Activated CD8-positive, alpha-beta T cell treated with anti-CD3 and anti-CD28 coated beads for 36 hours (primary cell): ENCODE measurements at regions not wholly inside any gene's neighbourhood (a gene's known extent, or its start where the extent isn't known, plus 50 kb on each side); places are given as distances from the start of the nearest gene placed in this dataset.

ENCODE experiments used
- ATAC-seq: fragments of 200-7000 bp; cut with Tn5 transposase; one replicate; pipeline ENCODE4 v1.10.0; 2021; ENCODE audit warnings: mild to moderate bottlenecking, moderate library complexity
- CTCF ChIA-PET: fragments of 350-600 bp; sonication (Branson Sonifier 250); formaldehyde crosslinking; loops from one replicate; lab custom pipeline; 2021; ENCODE audit warnings: antibody characterized with exemption; lab: Charles Lee
- POLR2A ChIA-PET: fragments of 350-600 bp; sonication (Branson Sonifier 250); formaldehyde crosslinking; loops from one replicate; lab custom pipeline; 2021; ENCODE audit warnings: antibody characterized with exemption; lab: Charles Lee
- DNase-seq: peaks from one replicate; pipeline ENCODE4 v3.0.0-alpha.2; 2020
- H3K27ac Mint-ChIP-seq: one replicate; pipeline ENCODE4 v1.8.0; 2021; ENCODE audit warnings: mild to moderate bottlenecking, mixed read lengths
- H3K27me3 Mint-ChIP-seq: one replicate; pipeline ENCODE4 v1.8.0; 2021; ENCODE audit warnings: mixed read lengths
- H3K36me3 Mint-ChIP-seq: one replicate; pipeline ENCODE4 v1.8.0; 2021; ENCODE audit warnings: low read depth, mixed read lengths
- H3K4me1 Mint-ChIP-seq: one replicate; pipeline ENCODE4 v1.8.0; 2021; ENCODE audit warnings: low read depth, mixed read lengths
- H3K4me3 Mint-ChIP-seq: one replicate; pipeline ENCODE4 v1.8.0; 2021; ENCODE audit warnings: mild to moderate bottlenecking, moderate library complexity, mixed read lengths
- H3K9me3 Mint-ChIP-seq: one replicate; pipeline ENCODE4 v1.8.0; 2021; ENCODE audit warnings: mixed read lengths
- intact Hi-C: fragments of 100-400 bp; cut with micrococcal nuclease; formaldehyde crosslinking; loops from one replicate; pipeline ENCODE4 v1.10.0; 2022
- TF ChIP-seq, protein P1 (sequence below): fragments of 200-600 bp; IDR thresholded peaks from one replicate; pipeline ENCODE4 v1.8.0; 2022; ENCODE audit warnings: antibody characterized with exemption, mild to moderate bottlenecking

GRCh38 chr5:114780290-114780689 lies 389.4 kb downstream of the TRIM36 start:
- no peak for DNase-seq
- Mint-ChIP-seq H3K9me3 (peaks cover 2% of the 10 kb centered on the region), H3K36me3 (no peaks in the 10 kb centered on the region), H3K4me1 (no peaks in the 10 kb centered on the region), H3K4me3 (no peak overlapping the region), H3K27ac (no peak overlapping the region), H3K27me3 (no peaks in the 10 kb centered on the region)
- ATAC-seq = no peak
- CTCF ChIA-PET = interaction anchor here (0.6 kb wide), 1 partner anchor 877 kb away, joined by 3 read pairs; no protein-coding TSS in a partner anchor
- POLR2A ChIA-PET = no interaction called here
- TF ChIP-seq, protein P1, sequence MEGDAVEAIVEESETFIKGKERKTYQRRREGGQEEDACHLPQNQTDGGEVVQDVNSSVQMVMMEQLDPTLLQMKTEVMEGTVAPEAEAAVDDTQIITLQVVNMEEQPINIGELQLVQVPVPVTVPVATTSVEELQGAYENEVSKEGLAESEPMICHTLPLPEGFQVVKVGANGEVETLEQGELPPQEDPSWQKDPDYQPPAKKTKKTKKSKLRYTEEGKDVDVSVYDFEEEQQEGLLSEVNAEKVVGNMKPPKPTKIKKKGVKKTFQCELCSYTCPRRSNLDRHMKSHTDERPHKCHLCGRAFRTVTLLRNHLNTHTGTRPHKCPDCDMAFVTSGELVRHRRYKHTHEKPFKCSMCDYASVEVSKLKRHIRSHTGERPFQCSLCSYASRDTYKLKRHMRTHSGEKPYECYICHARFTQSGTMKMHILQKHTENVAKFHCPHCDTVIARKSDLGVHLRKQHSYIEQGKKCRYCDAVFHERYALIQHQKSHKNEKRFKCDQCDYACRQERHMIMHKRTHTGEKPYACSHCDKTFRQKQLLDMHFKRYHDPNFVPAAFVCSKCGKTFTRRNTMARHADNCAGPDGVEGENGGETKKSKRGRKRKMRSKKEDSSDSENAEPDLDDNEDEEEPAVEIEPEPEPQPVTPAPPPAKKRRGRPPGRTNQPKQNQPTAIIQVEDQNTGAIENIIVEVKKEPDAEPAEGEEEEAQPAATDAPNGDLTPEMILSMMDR = no peak
- intact Hi-C loops = no loop called here

- no peaks in the 10 kb centered on the region for H3K27me3 Mint-ChIP-seq
- H3K36me3 Mint-ChIP-seq = no peaks in the 10 kb centered on the region
- no peaks in the 10 kb centered on the region for H3K9me3 Mint-ChIP-seq
- no peak overlapping the region for H3K4me3 Mint-ChIP-seq
- no peak for DNase-seq
- no peaks in the 10 kb centered on the region for H3K4me1 Mint-ChIP-seq
- no peak for ATAC-seq
- POLR2A ChIA-PET = no interaction called here
- CTCF ChIA-PET = no interaction called here
- intact Hi-C loops = no loop called here
- TF ChIP-seq, protein P1 = no peak
- no peak overlapping the region for H3K27ac Mint-ChIP-seq
These were observed 382.5 kb downstream of the KCNN2 start for GRCh38 chr5:114744406-114744805.

GRCh38 chr5:114734238-114734637 lies 372.4 kb downstream of the KCNN2 start:
- no peak overlapping the region for H3K4me3 Mint-ChIP-seq
- TF ChIP-seq, protein P1 = no peak
- peaks cover 4% of the 10 kb centered on the region for H3K9me3 Mint-ChIP-seq
- no peaks in the 10 kb centered on the region for H3K27me3 Mint-ChIP-seq
- ChIA-PET CTCF (no interaction called here), POLR2A (no interaction called here)
- DNase-seq = no peak
- no peaks in the 10 kb centered on the region for H3K36me3 Mint-ChIP-seq
- ATAC-seq = no peak
- H3K27ac Mint-ChIP-seq = no peak overlapping the region
- H3K4me1 Mint-ChIP-seq = no peaks in the 10 kb centered on the region
- intact Hi-C loops = no loop called here

DNA sequence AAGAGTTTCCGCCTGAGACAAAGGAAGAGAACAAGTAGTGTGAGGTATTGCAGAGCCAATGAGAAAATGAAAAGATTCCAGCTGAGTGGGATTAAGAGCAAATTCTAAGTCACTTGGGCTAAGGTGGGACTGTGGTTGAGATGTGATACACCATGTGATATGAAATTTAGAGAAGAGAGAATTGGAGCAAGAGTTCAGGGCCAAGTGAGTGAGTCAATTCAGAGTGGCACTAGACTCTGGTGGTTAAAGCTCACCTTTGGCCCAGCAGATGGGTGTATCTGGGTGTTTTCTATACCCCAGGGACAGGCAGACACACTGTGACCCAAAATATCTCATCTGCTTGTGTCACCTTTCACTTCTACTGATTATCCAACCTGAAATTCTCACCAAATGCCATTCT lies 368.1 kb downstream of the KCNN2 start:
- intact Hi-C loops = no loop called here
- Mint-ChIP-seq H3K4me3 (no peak overlapping the region), H3K4me1 (no peaks in the 10 kb centered on the region), H3K27ac (no peak overlapping the region), H3K9me3 (peaks cover 2% of the 10 kb centered on the region), H3K36me3 (no peaks in the 10 kb centered on the region), H3K27me3 (no peaks in the 10 kb centered on the region)
- TF ChIP-seq, protein P1 = no peak
- no peak for DNase-seq
- POLR2A ChIA-PET = no interaction called here
- CTCF ChIA-PET = no interaction called here
- ATAC-seq = no peak

DNA sequence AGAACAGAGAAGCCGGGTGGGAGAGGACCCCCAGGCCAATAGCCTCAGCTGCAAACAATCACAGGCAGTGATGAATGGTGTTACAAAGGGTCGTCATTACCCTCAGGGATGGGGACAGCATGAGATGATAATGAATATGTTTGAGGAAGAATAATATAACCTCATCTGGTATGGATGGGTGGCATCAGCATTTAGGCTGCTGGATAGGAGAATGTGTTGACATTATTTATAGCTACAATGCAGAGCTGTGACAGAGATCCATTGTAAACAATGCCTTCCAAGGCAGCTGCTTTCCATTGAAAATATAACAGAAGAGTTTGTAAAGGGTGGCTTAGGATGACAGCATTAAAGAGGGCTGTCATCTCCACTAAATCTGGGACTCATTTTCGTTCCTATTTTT lies 365.5 kb downstream of the KCNN2 start:
- DNase-seq (no peak), ATAC-seq (no peak)
- TF ChIP-seq, protein P1 = no peak
- ChIA-PET POLR2A (no interaction called here), CTCF (no interaction called here)
- no peaks in the 10 kb centered on the region for H3K36me3 Mint-ChIP-seq
- H3K4me3 Mint-ChIP-seq = no peak overlapping the region
- intact Hi-C loops = no loop called here
- H3K9me3 Mint-ChIP-seq = peaks cover 2% of the 10 kb centered on the region
- H3K27me3 Mint-ChIP-seq = no peaks in the 10 kb centered on the region
- no peaks in the 10 kb centered on the region for H3K4me1 Mint-ChIP-seq
- H3K27ac Mint-ChIP-seq = no peak overlapping the region
